Endothelial cell of umbilical vein (primary cell): ENCODE measurements at regions not wholly inside any gene's neighbourhood (a gene's known extent, or its start where the extent isn't known, plus 50 kb on each side); places are given as distances from the start of the nearest gene placed in this dataset.

Source experiments
- CTCF ChIP-seq, 2 donors: IDR thresholded peaks; 1 replicate in 1 of 2; 2 replicates in 1 of 2; pipeline ENCODE4 v1.5.1; 2011; ENCODE audit warnings: low read length in 2 of 2, mild to moderate bottlenecking in 2 of 2, moderate library complexity in 2 of 2, control low read depth in 1 of 2, inconsistent platforms in 1 of 2, low read depth in 1 of 2; ENCODE audit not compliant: insufficient read depth in 1 of 2; ENCODE audit errors: extremely low read depth in 1 of 2
- EZH2 ChIP-seq: IDR thresholded peaks from 2 replicates; pipeline ENCODE4 v1.6.1; 2012; ENCODE audit warnings: borderline replicate concordance, low read depth, mild to moderate bottlenecking, moderate library complexity, low read length, inconsistent platforms; ENCODE audit not compliant: severe bottlenecking
- MAX ChIP-seq: IDR thresholded peaks from 2 replicates; pipeline ENCODE4 v1.6.1; 2011; ENCODE audit not compliant: insufficient read depth, insufficient read length
- POLR2A ChIP-seq: IDR thresholded peaks from 2 replicates; pipeline ENCODE4 v1.6.1; 2012; ENCODE audit warnings: low read depth, mild to moderate bottlenecking, control low read depth, low read length
- POLR2AphosphoS5 ChIP-seq: IDR thresholded peaks from 2 replicates; pipeline ENCODE4 v1.6.1; 2012; ENCODE audit warnings: low read depth, mild to moderate bottlenecking, control low read depth, low read length, moderate library complexity; ENCODE audit not compliant: insufficient read depth

- no peak for TF ChIP-seq CTCF (IDR thresholded peaks at IDR 0.05; ENCODE audit: extremely low read depth in 1 of 2, insufficient read depth in 1 of 2, low read depth in 1 of 2, low read length in 2 of 2)
- no peak for TF ChIP-seq POLR2AphosphoS5
- no peak for TF ChIP-seq MAX
- no peak for TF ChIP-seq POLR2A
- no peak for TF ChIP-seq EZH2
Observed at GRCh38 chr2:21486445-21486844, 362.7 kb downstream of the TDRD15 start.
